PC-3 (cell line): ENCODE measurements at regions not wholly inside any gene's neighbourhood (a gene's known extent, or its start where the extent isn't known, plus 50 kb on each side); places are given as distances from the start of the nearest gene placed in this dataset.

Experiments used
- ATAC-seq: fragments of 200-7000 bp; cut with Tn5 transposase; 2 replicates; pipeline ENCODE4 v1.9.1; 2020; ENCODE audit warnings: mild to moderate bottlenecking, moderate library complexity
- BruUV-seq: library from RNA; stranded (reverse); fragments of 400-500 nt; replicated peaks from 2 replicates; lab custom pipeline; 2021; lab: Mats Ljungman, UMichigan
- CTCF ChIA-PET: fragments of 300-600 bp; sonication (Branson Sonifier 250); formaldehyde crosslinking; loops from one replicate; lab custom pipeline; 2022; ENCODE audit warnings: antibody characterized with exemption; lab: Charles Lee
- POLR2A ChIA-PET: fragments of 300-600 bp; sonication (Branson Sonifier 250); formaldehyde crosslinking; loops from one replicate; lab custom pipeline; 2022; ENCODE audit warnings: antibody characterized with exemption; ENCODE audit not compliant: unreplicated experiment; lab: Charles Lee
- DNase-seq: peaks from one replicate; pipeline ENCODE4 v3.0.0-alpha.2; 2015
- H2AFZ ChIP-seq: fragments of 300-600 bp; sonication (generic); 2 replicates; pipeline ENCODE4 v1.6.0; 2016; ENCODE audit warnings: antibody characterized with exemption, low read length
- H3F3A ChIP-seq: fragments of 300-600 bp; sonication (generic); one replicate; pipeline ENCODE4 v1.6.0; 2017; ENCODE audit warnings: antibody characterized with exemption, low read length, control low read depth, mild to moderate bottlenecking; ENCODE audit not compliant: unreplicated experiment
- H3K27ac ChIP-seq: fragments of 300-600 bp; sonication (generic); 2 replicates; pipeline ENCODE4 v1.5.1; 2016; ENCODE audit warnings: mild to moderate bottlenecking, low read length
- H3K27me3 ChIP-seq: fragments of 300-600 bp; sonication (generic); 2 replicates; pipeline ENCODE4 v1.6.1; 2016; ENCODE audit warnings: low read length, mixed read lengths
- H3K36me3 ChIP-seq: fragments of 300-600 bp; sonication (generic); 2 replicates; pipeline ENCODE4 v1.6.1; 2016; ENCODE audit warnings: low read depth, mixed run types, low read length, mixed read lengths
- H3K4me1 ChIP-seq: fragments of 300-600 bp; sonication (generic); 2 replicates; pipeline ENCODE4 v1.5.1; 2016; ENCODE audit warnings: low read length; ENCODE audit not compliant: insufficient read depth
- H3K4me2 ChIP-seq: fragments of 300-600 bp; sonication (generic); 2 replicates; pipeline ENCODE4 v1.6.0; 2016; ENCODE audit warnings: low read length
- H3K4me3 ChIP-seq: fragments of 300-600 bp; sonication (generic); 2 replicates; pipeline ENCODE4 v1.5.1; 2016; ENCODE audit warnings: mild to moderate bottlenecking, low read length, mixed read lengths
- H3K79me2 ChIP-seq: fragments of 300-600 bp; sonication (generic); 2 replicates; pipeline ENCODE4 v1.6.1; 2017; ENCODE audit warnings: low read length, mixed read lengths
- H3K9ac ChIP-seq: fragments of 300-600 bp; sonication (generic); 2 replicates; pipeline ENCODE4 v1.6.0; 2016; ENCODE audit warnings: mild to moderate bottlenecking, low read length
- H3K9me2 ChIP-seq: fragments of 300-600 bp; sonication (generic); replicated peaks from 2 replicates; pipeline ENCODE4 v1.6.1; 2016; ENCODE audit warnings: mixed run types, low read length, mixed read lengths
- H3K9me3 ChIP-seq: fragments of 300-600 bp; sonication (generic); 2 replicates; pipeline ENCODE4 v1.6.1; 2016; ENCODE audit warnings: low read length, mixed read lengths
- H4K20me1 ChIP-seq: fragments of 300-600 bp; sonication (generic); 2 replicates; pipeline ENCODE4 v1.6.1; 2016; ENCODE audit warnings: low read length, mixed read lengths
- EZH2 ChIP-seq: fragments of 300-600 bp; sonication (generic); IDR thresholded peaks from one replicate; pipeline ENCODE4 v1.6.1; 2017; ENCODE audit warnings: antibody characterized with exemption, mild to moderate bottlenecking, low read length; ENCODE audit not compliant: unreplicated experiment
- EZH2phosphoT487 ChIP-seq: fragments of 300-600 bp; sonication (generic); IDR thresholded peaks from 2 replicates; pipeline ENCODE4 v1.6.1; 2018; ENCODE audit warnings: mild to moderate bottlenecking, antibody characterized with exemption, low read length, borderline replicate concordance
- intact Hi-C: fragments of 100-400 bp; cut with micrococcal nuclease; formaldehyde crosslinking; loops from 2 replicates; pipeline ENCODE4 v1.9.0; 2023
- TF ChIP-seq, protein P1 (sequence below): fragments of 300-600 bp; sonication (generic); conservative IDR thresholded peaks from 2 replicates; pipeline ENCODE4 v1.5.1; 2017; ENCODE audit warnings: antibody characterized with exemption, low read depth, mild to moderate bottlenecking, low read length

DNA sequence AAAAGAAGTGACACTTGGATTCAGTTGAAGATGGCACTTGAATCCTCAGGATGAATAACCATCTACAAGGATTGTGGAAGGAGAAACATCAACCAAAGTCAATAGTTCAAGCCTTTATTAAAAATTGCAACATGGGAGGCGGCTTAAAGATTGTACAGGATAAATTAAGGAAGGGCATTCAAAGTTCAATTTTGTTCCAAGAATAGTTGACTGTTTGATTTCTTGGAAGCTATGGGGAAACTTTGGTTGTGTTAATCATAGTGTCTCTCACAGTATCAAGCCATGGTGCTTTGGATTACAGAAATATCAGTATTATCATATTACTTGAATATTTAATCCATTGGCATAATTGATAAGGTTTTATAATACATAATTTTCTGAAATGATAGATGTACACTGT, 1844.3 kb downstream of the MAT2B start:
- no TSS peak for BruUV-seq
- DNase-seq (no peak), ATAC-seq (no peak)
- Histone ChIP-seq H3K27ac (no peak overlapping the region), H3K9me2 (no peaks in the 10 kb centered on the region), H3F3A (no peaks in the 10 kb centered on the region), H3K9me3 (no peaks in the 10 kb centered on the region), H3K4me3 (no peak overlapping the region), H3K4me1 (no peaks in the 10 kb centered on the region), H3K4me2 (no peak overlapping the region), H4K20me1 (no peaks in the 10 kb centered on the region), H3K36me3 (no peaks in the 10 kb centered on the region), H3K9ac (no peak overlapping the region), H3K27me3 (no peaks in the 10 kb centered on the region), H2AFZ (no peak overlapping the region), H3K79me2 (no peaks in the 10 kb centered on the region)
- POLR2A ChIA-PET: no interaction called here
- CTCF ChIA-PET: no interaction called here
- TF ChIP-seq EZH2: no peak
- no peak for TF ChIP-seq EZH2phosphoT487
- intact Hi-C loops: no loop called here

DNA sequence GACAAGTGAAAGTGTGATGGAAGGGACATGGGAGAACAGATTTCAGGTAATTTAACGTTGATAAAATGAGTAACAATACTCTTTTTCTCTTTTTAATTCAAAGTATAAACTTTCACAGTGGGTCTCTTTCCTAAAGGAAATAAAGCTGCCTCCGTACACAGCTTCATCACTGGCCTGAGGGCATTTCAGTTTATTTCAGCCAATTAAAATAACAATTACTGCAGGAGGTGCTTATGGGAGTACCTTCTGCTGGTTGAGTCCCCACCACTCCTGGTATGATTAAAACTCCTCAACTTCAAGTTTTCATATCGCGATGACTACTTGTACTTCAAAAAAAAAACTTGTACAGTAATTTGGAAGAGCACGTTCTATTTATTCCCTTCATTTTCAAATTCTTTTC, 1845.9 kb downstream of the MAT2B start:
- BruUV-seq: no TSS peak
- ChIA-PET CTCF (no interaction called here), POLR2A (no interaction called here)
- Histone ChIP-seq H3K27ac (no peak overlapping the region), H3K4me1 (no peaks in the 10 kb centered on the region), H3K4me3 (no peak overlapping the region), H3F3A (no peaks in the 10 kb centered on the region), H3K27me3 (no peaks in the 10 kb centered on the region), H3K9me3 (no peaks in the 10 kb centered on the region), H3K9me2 (no peaks in the 10 kb centered on the region), H3K9ac (no peak overlapping the region), H3K79me2 (no peaks in the 10 kb centered on the region), H3K36me3 (no peaks in the 10 kb centered on the region), H2AFZ (no peak overlapping the region), H4K20me1 (no peaks in the 10 kb centered on the region), H3K4me2 (no peak overlapping the region)
- DNase-seq: no peak
- no peak for ATAC-seq
- TF ChIP-seq EZH2: no peak
- TF ChIP-seq, protein P1, sequence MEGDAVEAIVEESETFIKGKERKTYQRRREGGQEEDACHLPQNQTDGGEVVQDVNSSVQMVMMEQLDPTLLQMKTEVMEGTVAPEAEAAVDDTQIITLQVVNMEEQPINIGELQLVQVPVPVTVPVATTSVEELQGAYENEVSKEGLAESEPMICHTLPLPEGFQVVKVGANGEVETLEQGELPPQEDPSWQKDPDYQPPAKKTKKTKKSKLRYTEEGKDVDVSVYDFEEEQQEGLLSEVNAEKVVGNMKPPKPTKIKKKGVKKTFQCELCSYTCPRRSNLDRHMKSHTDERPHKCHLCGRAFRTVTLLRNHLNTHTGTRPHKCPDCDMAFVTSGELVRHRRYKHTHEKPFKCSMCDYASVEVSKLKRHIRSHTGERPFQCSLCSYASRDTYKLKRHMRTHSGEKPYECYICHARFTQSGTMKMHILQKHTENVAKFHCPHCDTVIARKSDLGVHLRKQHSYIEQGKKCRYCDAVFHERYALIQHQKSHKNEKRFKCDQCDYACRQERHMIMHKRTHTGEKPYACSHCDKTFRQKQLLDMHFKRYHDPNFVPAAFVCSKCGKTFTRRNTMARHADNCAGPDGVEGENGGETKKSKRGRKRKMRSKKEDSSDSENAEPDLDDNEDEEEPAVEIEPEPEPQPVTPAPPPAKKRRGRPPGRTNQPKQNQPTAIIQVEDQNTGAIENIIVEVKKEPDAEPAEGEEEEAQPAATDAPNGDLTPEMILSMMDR: no peak
- TF ChIP-seq EZH2phosphoT487: no peak
- intact Hi-C loops: no loop called here

DNA sequence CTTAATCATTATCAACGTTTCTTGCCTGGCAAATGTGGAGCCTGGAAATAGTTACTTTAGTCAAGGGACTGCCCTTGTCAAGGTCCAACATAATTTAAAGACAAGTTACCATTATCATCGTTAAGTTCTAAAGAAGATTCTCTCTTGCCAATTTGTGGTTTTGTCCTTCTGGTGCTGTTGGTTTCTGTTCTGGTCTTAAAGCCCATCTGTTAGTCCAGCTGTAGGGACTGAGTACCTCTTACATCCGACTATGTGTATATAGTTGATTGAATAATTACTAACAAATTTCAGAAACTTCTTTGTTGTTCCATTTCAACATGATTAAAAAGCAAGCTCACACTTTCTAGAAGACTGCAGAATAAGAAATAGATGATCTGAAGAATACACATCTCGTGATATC, 1854.9 kb downstream of the MAT2B start:
- H3K79me2 ChIP-seq: no peaks in the 10 kb centered on the region
- no peak overlapping the region for H3K27ac ChIP-seq
- H3K9me3 ChIP-seq: 0 out of 2 replicates have a peak, but pooled peaks cover 4% of the 10 kb centered on the region
- ATAC-seq (no peak), DNase-seq (no peak)
- H3K9me2 ChIP-seq: no peaks in the 10 kb centered on the region
- no peaks in the 10 kb centered on the region for H3K4me1 ChIP-seq
- no peaks in the 10 kb centered on the region for H3K27me3 ChIP-seq
- no TSS peak for BruUV-seq
- H3F3A ChIP-seq: no peaks in the 10 kb centered on the region
- ChIA-PET POLR2A (no interaction called here), CTCF (no interaction called here)
- no peak overlapping the region for H3K9ac ChIP-seq
- no peak overlapping the region for H3K4me2 ChIP-seq
- H2AFZ ChIP-seq: no peak overlapping the region
- no peaks in the 10 kb centered on the region for H3K36me3 ChIP-seq
- no peaks in the 10 kb centered on the region for H4K20me1 ChIP-seq
- intact Hi-C loops: no loop called here
- H3K4me3 ChIP-seq: no peak overlapping the region
- TF ChIP-seq EZH2 (no peak), EZH2phosphoT487 (no peak)
- TF ChIP-seq, protein P1: no peak
